Gastroesophageal sphincter (tissue), 4 donors: ENCODE measurements at regions not wholly inside any gene's neighbourhood (a gene's known extent, or its start where the extent isn't known, plus 50 kb on each side); places are given as distances from the start of the nearest gene placed in this dataset.
"Not testable (repeated sequence)": the region's sequence is repeated elsewhere in the genome, so short reads cannot be mapped to it uniquely, and the experiment has no call there.

Source experiments
- ATAC-seq: fragments of 150-250 bp; one replicate; pipeline ENCODE4 v1.9.1; 2016; ENCODE audit warnings: mild to moderate bottlenecking, moderate library complexity
- H3K27ac ChIP-seq, 4 donors: fragments of 200-600 bp; sonication (generic) in 3 of 4; 1 replicate in 3 of 4; 2 replicates in 1 of 4; pipeline ENCODE4 v1.5.1; 2016 to 2019
- H3K27me3 ChIP-seq: fragments of 200-600 bp; sonication (generic); one replicate; pipeline ENCODE4 v1.5.1; 2019
- H3K36me3 ChIP-seq, 2 donors: fragments of 200-600 bp; sonication (generic); one replicate each; pipeline ENCODE4 v1.5.1; 2019; ENCODE audit warnings: control low read depth in 1 of 2
- H3K4me1 ChIP-seq, 3 donors: fragments of 200-600 bp; sonication (generic); 1 replicate in 2 of 3; 2 replicates in 1 of 3; pipeline ENCODE4 v1.5.1; 2016 to 2019; ENCODE audit warnings: control low read depth in 2 of 3
- H3K4me3 ChIP-seq, 2 donors: fragments of 200-600 bp; sonication (generic); one replicate each; pipeline ENCODE4 v1.5.1; 2019; ENCODE audit warnings: mild to moderate bottlenecking in 1 of 2, moderate library complexity in 1 of 2
- H3K9me3 ChIP-seq, 3 donors: fragments of 200-600 bp; sonication (generic); one replicate each; pipeline ENCODE4 v1.5.1; 2017 to 2019; ENCODE audit warnings: control low read depth in 2 of 3
- WGBS, 2 donors: methylation state at CpG; one replicate each; pipeline ENCODE4 v1.1.5; 2018; ENCODE audit warnings: low coverage in 1 of 2; 5-methylcytosine and 5-hydroxymethylcytosine counted together

DNA sequence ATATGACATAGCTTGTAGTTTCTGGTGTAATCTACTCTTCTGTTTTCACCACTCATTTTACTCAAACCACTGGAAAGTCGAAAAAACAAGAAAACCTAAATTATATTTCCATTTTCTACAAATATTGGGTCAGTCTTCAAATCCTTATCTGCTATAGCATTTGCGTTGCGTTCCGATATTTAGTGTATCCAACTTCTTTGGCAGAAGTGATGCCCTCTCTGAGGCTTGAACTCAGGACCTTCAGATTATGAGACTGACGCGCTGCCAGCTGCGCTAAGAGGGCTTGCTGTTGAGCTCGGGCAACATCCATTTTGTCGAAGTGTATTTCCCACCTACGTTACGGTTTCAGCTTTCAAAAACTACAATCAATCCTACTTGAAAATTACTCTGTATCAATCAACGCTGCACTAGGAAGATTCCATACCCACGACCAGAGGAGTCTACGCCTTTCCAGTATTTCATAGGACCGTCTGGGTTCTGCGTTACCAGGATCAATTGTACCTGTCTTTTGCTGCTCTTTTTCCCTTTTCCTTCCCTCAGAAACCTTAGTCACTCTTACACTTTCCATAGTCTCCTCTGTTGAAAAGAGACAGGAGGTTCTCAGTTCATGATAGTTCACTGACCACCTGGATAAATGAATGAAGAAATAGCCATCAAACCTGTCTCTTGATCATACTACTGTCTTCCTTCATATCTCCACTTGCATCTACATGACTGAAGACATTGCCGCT lies 140.5 kb upstream of the ZNF322 start:
- H3K9me3 ChIP-seq, H3K4me3 ChIP-seq, H3K27me3 ChIP-seq, H3K36me3 ChIP-seq, H3K27ac ChIP-seq, H3K4me1 ChIP-seq, ATAC-seq: not testable (repeated sequence)
- WGBS, 2 donors: no CpG with 5 or more reads among the region's 17 CpGs

DNA sequence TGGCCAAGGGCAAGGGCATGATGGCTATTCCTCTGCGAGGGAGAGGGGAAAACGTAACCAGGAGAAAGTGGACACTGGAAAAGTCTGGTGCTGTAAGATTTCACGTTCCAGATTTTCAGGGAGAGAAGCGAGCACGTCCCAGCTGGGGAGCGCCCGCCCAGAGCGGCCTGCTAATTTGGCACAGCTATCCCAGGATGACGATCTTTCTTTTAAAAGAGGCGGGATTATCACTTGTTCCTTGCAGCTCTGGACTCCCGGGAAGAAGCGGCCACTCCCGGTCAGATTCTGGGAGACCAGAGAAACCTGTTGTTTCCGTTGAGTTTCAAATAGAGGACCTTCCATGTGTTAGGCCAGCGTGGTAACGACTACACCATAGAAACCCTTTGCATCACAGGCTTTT lies 144.2 kb upstream of the ZNF322 start:
- not testable (repeated sequence) for H3K27ac ChIP-seq, H3K9me3 ChIP-seq, H3K4me1 ChIP-seq, H3K4me3 ChIP-seq, H3K36me3 ChIP-seq, H3K27me3 ChIP-seq, ATAC-seq
- WGBS, 2 donors: no CpG with 5 or more reads among the region's 16 CpGs

DNA sequence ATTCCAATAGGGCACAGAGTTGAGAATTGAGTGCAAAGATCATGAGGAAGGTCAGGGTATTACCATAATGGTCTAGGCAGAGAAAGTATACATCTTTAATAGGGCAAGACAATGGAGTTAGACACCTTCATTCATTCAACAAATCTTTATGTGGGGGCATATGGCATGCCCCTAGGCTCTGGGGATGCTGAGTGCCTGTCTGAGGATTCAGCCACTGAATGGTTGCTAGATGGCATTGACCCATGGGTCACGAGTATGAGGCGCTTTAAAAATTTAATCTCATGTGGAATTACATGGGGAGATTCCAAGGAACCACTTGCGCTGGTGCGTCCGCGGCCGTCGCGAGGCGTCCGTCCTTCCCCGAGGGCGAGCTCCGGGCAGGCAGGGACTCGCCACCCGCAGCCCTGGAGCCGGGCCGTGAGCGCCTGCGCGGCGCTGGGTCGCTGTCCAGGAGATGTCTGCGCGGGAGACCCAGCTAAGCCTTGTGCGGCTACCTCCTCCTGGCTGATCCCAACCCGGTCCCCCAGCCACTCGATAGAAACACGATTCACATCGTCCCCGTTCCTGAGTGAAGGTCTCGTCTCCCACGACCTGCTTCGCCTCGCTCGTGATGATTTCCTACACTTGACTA lies 152.1 kb upstream of the ZNF322 start:
- WGBS, 2 donors: no CpG with 5 or more reads among the region's 36 CpGs
- H3K4me1 ChIP-seq, H3K27me3 ChIP-seq, H3K27ac ChIP-seq, H3K9me3 ChIP-seq, ATAC-seq, H3K4me3 ChIP-seq, H3K36me3 ChIP-seq: not testable (repeated sequence)

DNA sequence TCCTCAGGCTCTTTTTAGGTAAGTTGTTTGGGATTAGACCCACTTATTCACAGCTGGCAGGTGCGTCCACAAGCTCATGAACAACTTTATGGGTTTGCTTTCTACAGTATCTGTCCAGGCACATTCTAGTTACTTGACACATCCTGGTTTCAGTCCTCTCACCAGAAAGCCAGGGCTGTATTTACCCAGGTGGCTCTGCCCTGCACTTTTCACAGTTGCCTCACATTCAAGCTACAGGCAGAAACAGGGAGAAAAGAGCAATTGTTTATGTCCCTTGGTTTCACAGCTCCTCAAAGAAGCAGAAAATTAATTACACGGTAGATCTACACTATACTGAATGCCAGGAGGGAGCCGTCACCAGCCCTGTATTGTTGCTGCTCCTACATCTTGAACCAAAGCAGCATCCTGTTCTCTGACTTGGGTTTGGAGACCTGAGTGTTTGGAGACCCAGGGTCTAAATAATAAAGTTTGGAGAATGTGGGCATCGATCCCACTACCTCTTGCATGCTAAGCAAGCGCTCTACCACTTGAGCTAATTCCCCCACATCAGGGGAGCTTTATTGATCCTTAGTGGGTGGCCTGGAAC lies 159.2 kb upstream of the ZNF322 start:
- not testable (repeated sequence) for ATAC-seq
- WGBS, 2 donors: no CpG with 5 or more reads among the region's 5 CpGs

DNA sequence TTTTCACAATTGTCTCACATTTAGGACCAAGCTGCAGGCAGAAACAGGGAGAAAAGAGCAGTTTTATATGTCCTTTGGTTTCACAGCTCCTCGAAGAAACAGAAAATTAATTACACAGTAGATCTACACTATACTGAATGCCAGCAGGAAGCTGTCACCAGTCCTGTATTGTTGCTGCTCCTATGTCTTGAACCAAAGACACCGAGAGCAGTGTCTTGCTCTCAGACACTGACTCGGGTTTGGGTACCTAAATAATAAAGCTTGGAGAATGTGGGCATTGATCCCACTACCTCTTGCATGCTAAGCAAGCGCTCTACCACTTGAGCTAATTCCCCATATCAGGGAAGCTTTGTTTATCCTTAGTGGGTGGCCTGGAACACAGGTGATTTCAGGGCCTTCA lies 168.4 kb upstream of the ZNF322 start:
- H3K27me3 ChIP-seq, H3K9me3 ChIP-seq, H3K36me3 ChIP-seq, H3K4me3 ChIP-seq, ATAC-seq, H3K27ac ChIP-seq, H3K4me1 ChIP-seq: not testable (repeated sequence)
- no CpG with 5 or more reads among the region's 4 CpGs for WGBS, 2 donors

More for the DNA sequence above, 159.2 kb upstream of the ZNF322 start:
- not testable (repeated sequence) for H3K4me3 ChIP-seq, H3K27me3 ChIP-seq, H3K27ac ChIP-seq, H3K4me1 ChIP-seq, H3K36me3 ChIP-seq, H3K9me3 ChIP-seq

DNA sequence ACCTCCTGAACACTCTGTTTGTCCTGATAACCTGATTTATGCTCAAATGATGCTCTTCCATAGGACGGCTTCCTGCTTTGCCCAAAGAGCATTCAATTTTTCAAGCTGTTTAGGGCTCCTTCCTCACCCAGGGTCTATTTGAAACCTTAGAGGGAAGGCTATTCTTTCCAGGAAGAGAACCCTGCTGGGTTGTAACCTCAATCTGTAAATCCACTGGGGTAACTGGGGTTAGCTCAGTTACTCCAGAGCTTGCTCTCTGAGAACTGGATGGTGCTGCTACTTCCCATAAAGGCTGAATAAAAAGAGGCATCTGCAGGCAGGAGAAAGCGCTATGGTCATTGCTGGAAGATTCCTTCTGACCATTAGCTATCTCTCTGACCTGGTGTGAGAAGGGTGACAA lies 169.9 kb upstream of the ZNF322 start:
- not testable (repeated sequence) for H3K27ac ChIP-seq, H3K27me3 ChIP-seq, H3K4me3 ChIP-seq, H3K4me1 ChIP-seq, H3K36me3 ChIP-seq, ATAC-seq, H3K9me3 ChIP-seq
- no CpG with 5 or more reads among the region's 2 CpGs for WGBS, 2 donors

DNA sequence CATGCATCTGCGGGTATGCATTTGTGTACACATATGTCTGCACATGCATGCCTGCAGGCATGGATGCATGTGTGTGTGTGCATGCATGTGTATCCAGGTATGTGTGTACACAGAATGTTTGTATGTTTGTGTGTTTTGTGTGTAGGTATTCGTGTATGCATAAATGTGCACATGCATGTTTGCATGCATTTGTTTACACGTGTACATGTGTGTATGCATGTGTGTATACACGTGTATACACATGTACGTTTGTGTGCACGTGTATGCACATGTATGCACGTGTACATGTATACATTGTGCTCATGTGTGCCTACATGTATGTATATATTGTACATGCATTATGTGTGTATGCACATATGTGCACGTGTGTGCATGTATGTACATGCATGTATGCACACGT lies 171.4 kb upstream of the ZNF322 start:
- H3K4me3 ChIP-seq, H3K27ac ChIP-seq, H3K4me1 ChIP-seq, H3K9me3 ChIP-seq, H3K27me3 ChIP-seq, ATAC-seq, H3K36me3 ChIP-seq: not testable (repeated sequence)
- 77 to 84% methylated on average over 6 to 8 of the region's 9 CpGs for WGBS, 2 donors

DNA sequence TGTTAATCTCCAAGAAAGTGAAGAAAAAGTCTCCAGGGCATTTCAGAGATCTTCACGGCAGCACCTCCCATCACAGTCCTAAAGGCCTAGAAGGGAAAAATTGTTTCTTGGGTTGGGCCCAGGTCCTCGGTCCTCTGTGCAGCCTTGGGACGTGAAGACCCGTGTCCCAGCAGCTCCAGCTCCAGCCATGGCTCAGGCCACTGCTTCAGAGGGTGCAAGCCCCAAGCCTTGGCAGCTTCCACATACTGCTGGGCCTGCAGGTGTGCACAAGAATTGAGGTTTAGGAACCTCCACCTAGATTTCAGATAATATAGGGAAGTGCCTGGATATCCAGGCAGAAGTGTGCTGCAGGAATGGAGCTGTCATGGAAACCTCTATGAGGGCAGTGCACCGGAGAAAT lies 176.2 kb upstream of the ZNF322 start:
- not testable (repeated sequence) for H3K9me3 ChIP-seq, H3K4me3 ChIP-seq, H3K36me3 ChIP-seq, H3K4me1 ChIP-seq, ATAC-seq, H3K27ac ChIP-seq, H3K27me3 ChIP-seq
- 100% methylated on average over 2 of the region's 5 CpGs; no CpG with 5 or more reads in 1 of the 2 donors for WGBS, 2 donors

DNA sequence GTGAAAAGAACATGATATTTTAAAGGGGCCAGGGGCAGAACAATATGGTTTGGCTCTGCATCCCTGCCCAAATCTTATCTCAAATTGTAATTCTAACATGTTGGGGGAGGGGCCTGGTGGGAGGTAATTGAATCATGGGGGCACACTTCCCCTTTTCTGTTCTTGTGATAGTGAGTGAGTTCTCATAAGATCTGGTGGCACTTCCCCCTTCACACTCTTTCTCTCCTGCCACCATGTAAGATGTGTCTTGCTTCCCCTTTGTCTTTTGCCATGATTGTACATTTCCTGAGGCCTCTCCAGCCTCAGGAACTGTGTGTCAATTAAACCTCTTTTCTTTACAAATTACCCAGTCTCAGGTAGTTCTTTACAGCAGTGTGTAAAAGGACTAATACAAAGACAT lies 177.1 kb upstream of the ZNF322 start:
- not testable (repeated sequence) for H3K36me3 ChIP-seq

DNA sequence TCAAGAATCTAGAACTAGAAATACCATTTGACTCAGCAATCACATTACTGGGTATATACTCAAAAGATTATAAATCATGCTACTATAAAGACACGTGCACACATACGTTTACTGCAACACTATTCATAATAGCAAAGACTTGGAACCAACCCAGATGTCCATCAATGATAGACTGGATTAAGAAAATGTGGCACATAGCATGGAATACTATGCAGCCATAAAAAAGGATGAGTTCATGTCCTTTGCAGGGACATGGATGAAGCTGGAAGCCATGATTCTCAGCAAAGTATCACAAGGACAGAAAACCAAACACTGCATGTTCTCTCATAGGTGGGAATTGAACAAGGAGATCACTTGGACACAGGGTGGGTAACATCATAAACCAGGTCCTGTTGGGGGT lies 185.3 kb upstream of the ZNF322 start:
- not testable (repeated sequence) for H3K27me3 ChIP-seq, H3K9me3 ChIP-seq, H3K4me3 ChIP-seq, H3K27ac ChIP-seq, ATAC-seq, H3K4me1 ChIP-seq, H3K36me3 ChIP-seq
- WGBS, 2 donors: 89 to 100% methylated on average over 2 of the region's 2 CpGs

More for the DNA sequence above, 177.1 kb upstream of the ZNF322 start:
- H3K4me3 ChIP-seq, H3K27ac ChIP-seq, H3K27me3 ChIP-seq, H3K4me1 ChIP-seq, H3K9me3 ChIP-seq, ATAC-seq: not testable (repeated sequence)

DNA sequence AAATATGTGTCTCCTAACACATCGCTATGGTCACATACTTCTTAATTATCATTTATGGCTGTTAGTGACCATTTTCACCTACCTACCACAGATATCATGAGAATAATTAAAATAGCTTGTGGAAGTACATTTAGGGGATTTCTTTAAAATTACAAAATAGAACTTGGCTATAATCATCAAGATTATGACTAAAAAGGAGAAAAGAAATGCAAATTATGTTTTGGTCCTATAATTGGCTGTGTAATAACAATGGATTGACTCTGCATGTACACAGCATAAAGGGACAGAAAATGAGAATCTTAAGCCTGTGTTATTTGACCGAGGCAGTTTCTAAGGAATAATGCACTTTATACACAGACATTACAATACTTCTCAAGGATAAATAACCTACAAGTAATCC lies 197.7 kb upstream of the ZNF322 start:
- not testable (repeated sequence) for H3K9me3 ChIP-seq, H3K36me3 ChIP-seq, ATAC-seq, H3K27ac ChIP-seq, H3K4me3 ChIP-seq, H3K27me3 ChIP-seq, H3K4me1 ChIP-seq
- WGBS, 2 donors: 27% methylated on average over 1 of the region's 2 CpGs; no CpG with 5 or more reads in 1 of the 2 donors

DNA sequence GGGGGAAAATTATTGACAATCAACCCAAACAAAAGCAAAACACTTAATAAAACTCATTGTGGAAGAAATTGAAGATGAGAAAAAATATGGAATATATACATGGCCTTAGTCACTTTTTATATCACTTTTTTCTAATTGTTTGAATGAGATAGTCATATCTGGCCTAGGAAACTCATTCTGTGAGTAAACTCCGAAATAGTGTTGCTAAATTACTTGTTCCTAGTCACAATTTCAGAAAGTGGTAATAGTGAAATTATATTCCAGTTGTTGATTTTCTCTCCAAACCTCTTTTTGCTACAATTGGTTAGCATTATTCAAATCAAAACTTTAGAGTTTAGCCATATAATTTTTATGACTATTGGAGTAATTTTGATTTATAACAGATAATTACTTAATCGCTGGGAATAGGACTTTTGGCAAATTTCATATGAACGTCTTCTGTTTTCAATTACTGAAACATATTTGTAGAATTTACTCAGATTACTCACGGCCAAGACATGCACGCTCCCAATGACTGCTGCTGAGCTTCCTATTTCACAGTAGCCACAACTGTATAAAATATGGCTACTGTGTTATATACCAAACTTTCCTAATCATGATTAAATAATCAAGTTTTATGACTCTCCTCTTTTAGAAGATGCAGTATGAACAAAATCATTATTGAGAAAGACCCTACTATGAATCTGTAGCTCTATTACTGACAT lies 199.7 kb upstream of the ZNF322 start:
- ATAC-seq, H3K27ac ChIP-seq, H3K4me1 ChIP-seq, H3K4me3 ChIP-seq, H3K9me3 ChIP-seq, H3K27me3 ChIP-seq, H3K36me3 ChIP-seq: not testable (repeated sequence)
- 64 to 78% methylated on average over 2 of the region's 5 CpGs for WGBS, 2 donors

DNA sequence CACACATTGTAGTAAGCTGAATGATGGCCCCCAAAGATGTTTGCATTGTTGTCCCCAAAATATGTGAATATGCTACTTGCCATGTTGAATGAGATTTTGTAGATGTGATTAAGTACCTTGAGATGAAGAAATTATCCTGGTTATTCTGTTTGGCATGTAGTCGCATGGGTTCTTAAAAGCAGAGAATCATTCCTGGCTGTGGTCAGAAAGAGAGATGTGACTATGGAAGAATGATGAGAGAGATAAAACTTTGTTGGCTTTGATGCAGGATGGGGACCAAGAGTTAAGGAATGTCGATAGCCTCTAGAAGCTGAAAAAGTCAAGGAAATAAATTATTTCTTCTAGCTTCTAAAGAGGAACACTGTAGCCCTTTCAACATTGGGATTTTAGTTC lies 200.2 kb upstream of the ZNF322 start:
- H3K27ac ChIP-seq, H3K4me3 ChIP-seq, H3K9me3 ChIP-seq, H3K36me3 ChIP-seq, ATAC-seq, H3K27me3 ChIP-seq, H3K4me1 ChIP-seq: not testable (repeated sequence)
- 73% methylated on average over 1 of the region's 2 CpGs; no CpG with 5 or more reads in 1 of the 2 donors for WGBS, 2 donors
